Pons (tissue), 1 donor: ENCODE measurements at regions not wholly inside any gene's neighbourhood (a gene's known extent, or its start where the extent isn't known, plus 50 kb on each side); places are given as distances from the start of the nearest gene placed in this dataset.

Experiments used
- DNase-seq: peaks from one replicate; pipeline ENCODE4 v3.0.0-alpha.2; 2016; ENCODE audit warnings: low spot score

DNA sequence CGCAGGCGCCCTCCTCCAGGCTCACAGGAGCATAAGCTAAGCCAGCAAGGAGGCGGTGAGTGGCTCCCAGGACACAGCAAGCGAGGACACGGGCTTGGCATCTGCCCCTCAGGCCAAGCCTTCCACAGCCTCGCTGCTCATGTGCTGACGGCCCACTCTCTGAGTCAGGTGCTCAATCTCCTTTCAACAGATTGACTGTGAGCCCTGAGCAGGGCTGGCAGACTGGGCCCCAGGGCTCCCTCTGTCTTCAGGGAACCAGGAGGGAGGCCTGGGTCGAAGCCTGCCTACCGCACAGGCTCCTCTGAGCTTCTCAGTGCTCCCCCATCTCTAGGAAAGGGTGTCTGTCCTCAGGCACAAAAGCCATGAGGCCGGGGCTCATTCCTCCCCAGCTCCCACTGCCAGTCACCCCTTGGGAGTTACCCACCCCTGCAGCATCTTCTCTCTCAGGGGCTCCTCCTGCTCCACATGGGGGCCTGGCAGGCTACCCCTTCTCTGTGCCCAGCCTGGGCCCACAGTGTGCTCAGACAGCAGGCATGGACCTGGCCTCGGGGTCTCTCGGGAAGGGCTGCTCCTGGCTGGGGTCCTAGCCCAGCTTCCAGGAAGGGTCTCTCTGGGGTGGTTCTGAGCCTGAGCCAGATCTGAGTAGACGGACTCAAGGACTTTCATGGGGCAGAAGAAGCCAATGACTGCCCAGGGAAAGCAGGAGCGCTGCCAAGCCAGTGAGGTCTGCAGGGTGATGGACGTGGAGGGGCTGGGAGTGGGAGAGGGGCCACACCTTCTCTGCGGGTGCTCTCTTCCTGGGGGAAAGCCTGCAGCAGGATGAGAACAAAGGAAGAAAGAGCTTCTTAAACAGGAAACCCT is 138.0 kb upstream of the GPC1 start:
- DNase-seq: no peak

DNA sequence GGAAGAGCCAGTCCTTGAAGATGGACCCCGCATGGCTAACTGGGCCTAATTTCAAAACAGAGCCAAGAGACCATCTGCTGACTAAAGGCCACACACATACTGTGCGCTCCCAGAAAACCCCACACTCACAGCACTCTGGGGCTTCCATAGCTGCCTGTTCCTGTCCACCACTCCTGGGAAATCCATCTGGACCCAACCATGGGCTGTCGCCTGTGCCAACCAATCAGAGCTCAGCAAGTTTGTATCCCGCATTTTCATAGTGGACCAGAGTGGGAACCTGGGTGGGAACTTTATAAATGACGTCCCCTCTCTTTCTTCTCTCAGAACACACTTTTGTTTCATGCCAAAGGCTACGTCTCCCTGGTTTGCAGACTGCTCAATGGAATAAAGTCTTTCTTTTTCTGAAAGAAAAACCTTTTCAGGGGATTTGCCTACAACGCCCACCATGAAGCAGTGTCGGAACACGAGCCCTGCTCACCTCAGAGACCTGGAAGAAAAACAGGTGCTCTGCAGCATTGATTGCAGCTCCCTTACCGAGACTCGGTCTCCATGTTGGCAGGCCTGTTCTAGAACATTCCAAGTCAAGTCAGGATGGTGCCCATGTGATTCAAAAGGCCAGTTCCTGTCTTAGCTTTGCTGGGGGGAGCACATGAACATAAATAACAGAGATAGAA is 137.2 kb upstream of the GPC1 start:
- DNase-seq: no peak

DNA sequence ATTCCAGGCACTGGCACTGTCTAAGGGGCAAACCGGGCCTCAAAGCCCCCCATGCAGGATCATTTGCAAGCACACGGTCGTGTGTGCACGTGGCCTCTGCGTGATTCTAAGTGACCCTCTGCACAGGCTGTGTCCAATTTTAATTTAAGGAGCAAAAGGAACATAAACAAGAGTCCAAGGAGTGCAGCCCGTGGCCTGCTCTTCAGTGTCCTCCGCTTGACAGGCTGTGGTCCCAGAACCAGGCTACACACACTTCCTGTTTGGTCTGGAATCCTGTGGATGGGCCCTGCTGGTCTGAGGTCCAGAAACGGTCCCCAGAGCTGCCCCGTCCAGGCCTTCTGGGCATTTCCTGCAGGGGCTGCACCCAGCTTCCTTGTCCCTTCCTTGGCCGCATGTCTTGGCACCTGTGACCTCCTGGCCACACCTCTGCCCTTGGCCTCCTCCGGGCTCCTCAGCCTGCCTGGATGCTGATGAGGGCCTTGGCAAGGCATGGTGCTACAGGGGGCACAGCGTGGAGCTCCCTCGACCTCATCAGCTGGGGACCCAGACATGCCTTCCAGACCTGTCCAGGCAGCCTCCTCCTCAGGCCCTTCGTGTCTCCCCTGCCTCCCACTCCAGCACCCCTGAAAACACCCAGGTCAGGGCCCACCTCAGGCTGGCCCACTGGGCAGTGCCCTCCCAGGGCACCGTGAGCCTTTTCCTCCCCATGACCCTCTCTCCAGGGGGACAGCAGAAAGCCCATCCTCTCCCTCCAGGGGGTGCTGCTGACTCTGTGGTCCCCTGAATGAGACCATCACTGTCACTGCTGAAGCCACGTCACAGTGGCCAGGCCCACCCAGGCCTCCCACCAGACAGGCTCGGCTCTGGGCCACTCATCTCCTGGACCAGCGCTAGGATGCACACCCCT is 136.4 kb upstream of the GPC1 start:
- DNase-seq: no peak

DNA sequence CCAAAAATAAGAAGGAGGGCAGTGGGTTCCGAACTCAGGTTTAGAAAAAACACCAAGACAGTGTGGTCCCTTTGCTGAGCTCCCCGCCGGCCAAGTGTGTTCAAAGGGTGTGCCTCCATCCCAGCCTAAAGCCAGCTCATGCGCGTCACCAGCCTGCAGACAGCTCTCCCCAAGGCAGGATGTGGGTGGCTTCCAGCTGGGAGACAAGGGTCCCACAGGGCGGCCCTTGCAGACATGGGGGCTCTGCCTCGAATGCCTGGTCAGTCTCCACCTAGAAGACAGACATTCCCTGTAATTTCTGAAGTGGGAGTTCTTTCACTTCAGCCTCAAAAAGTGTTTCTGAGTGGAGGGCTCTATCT is 135.8 kb upstream of the GPC1 start:
- no peak for DNase-seq

DNA sequence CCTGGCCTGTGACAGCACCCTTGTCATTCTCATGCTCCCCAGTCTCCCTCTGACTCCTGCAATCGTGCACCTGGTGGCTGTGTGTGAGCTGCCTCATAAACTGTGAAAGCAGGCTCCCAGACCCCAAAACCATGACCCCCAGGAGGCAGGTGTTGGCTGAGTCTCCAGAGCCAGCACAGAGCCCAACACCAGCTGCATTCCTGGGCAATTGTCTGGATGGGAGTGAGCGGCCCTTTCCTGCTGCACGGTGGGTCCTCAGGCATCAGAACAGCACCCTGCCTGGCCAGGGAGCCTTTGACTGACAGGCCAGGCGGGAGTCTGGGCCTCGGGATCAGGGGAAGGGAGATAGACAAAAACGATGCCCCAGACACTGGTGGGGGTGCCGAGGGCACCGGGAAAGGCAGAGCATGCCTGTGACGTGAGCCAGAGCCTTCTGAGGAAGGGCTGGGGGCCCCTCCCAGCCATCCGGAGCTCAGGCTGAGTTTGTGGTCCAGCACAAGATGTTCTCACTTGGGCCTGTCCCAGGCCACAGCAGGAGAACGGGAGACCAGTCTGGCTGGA is 135.1 kb upstream of the GPC1 start:
- DNase-seq: no peak

DNA sequence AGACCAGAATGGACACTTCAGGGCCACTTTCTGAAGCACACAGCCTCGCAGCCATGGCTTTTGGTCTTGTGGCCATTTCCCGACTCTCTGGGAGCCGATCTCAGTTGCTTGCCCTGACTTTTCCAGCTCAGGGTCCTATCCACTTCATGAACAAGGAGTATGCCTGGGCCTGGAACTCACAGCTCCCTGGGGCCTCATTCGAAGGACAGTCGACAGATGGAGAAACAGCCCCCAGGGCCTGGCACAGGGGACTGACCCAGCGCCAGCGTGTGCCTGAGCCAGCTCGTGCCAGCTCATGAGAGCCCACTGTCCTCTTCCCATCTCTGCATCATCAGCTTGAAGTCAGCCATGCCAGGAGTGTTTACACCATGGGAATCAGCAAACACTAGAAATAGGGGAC is 134.6 kb upstream of the GPC1 start:
- no peak for DNase-seq

DNA sequence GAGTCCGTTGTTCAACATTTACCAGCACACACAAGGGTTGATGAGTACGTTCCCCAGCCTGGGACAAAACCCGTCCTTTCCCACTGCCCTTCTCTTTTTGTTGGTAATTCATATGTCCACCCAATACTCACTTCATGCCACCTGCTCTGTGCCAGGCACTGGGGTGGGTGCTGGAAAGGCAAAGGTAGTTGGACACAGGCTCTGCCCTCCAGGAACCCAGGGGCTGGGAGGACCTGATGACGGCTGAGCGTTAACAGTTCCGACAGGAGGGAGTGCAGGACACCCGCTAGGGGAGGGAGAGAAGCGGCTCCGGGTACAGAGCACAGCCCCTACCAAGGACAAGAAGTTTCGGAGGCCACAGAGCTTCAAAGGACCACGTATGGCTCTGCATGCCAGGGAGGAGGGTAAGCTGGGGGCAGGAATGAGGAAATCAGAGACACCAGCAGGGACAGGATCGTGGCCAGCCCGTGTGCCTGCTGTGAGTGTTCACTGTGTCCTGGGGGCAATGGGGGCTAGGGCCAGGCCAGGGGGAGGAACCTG is 134.1 kb upstream of the GPC1 start:
- no peak for DNase-seq

DNA sequence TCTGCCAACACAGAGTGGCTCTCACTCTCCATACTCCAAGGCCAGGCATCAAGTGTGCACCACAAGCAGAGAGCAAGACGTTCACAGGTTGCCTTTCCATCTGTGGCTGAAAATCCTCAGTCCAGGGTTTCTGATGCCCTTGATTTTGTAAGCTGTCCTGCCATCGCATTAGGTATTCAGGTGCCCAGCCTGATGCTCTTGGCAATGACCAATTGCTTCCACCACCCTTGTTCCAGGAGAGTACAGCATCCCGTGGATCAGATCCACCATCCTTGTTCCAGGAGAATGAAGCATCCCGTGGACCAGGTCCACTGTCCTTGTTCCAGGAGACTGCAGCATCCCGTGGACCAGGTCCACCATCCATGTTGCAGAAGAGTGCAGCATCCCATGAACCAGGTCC is 133.4 kb upstream of the GPC1 start:
- DNase-seq: no peak

DNA sequence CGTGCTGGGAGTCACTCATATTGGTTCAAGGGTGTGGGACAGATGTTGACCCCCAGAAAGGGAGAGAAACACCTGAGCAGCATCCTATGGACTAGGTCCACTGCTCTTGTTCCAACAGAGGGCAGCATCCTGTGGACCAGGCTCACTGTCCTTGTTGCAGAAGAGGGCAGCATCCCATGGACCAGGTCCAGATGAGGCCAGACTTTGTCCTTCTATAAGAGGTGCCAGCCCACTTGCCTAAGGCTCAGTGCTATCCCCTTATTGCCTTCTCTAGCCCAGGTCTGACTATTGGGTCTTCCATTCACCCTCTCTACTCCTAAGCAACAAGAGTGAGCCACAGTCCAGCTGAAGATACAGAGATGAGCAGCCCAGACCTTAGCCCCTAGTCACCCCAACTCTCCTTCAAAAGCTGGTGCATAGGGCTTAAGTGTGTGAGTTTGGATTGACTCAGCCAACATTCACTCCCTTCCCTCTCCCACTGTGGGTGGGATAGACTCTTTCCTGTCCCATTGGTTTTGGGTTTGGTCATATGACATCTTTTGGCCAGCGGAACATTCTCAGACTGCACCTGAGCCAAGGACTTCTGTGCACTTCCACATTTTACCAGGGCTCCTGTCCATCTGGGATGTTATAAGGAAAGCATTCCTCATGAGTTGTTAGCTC is 132.4 kb upstream of the GPC1 start:
- no peak for DNase-seq

DNA sequence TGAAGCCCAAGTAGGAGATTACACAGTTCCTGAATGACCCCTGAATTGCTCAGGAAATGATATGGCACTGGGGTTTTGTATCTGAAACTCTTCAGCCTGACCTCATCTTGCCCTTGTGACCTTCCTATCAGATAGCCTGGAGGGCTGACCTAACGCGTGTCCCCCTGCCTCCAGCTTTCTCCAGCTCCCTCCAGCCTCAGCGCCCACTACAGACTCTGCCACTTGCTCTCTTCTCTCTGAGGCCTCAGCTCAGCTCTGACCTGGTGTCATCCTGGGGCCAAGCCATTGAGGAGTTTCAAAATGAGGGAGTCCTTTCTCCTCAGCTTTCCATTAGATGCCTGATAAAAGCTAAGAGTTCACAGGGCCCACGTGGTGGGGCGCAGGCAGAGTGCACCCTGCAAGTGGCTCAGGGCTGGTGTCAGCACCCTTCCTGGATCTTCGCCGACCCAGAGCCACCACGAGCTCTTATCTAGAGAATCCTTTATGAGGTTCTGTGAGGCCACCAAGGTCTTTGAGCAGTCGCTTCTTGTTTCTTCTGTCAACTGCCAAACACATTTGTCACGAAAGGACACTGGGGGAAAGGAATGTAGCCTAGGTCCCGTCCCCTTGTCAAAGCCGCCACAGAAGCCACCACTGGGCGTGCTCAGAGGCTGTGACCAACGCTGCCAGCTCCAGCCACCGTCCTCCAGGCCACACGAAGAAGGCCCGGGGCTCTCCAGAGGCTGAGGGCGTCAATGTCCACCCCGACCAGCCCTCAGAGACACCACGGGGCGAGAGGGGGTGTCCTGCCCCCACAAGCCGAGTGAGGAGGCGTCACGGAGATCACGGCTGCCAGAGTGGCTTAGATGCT is 131.3 kb upstream of the GPC1 start:
- no peak for DNase-seq

DNA sequence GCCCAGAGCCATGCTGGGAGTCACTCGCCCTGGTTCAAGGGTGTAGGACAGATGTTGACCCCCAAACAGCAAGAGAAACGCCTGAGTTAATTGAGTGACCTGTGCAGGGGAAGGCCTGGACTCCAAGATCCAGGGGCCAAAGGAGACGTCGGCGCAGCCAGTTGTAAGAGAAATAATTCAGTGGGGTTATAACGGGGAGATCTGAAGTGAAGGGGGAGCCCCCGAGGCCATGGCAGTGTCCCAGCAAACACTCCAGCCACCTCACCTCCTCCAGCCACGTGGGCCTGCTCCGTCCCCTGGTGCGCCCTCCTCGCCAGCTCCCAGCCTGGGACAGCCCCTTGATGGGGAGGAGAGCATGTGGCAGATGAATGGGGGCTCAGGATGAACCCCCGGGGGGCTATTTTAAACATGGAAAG is 130.7 kb upstream of the GPC1 start:
- no peak for DNase-seq

DNA sequence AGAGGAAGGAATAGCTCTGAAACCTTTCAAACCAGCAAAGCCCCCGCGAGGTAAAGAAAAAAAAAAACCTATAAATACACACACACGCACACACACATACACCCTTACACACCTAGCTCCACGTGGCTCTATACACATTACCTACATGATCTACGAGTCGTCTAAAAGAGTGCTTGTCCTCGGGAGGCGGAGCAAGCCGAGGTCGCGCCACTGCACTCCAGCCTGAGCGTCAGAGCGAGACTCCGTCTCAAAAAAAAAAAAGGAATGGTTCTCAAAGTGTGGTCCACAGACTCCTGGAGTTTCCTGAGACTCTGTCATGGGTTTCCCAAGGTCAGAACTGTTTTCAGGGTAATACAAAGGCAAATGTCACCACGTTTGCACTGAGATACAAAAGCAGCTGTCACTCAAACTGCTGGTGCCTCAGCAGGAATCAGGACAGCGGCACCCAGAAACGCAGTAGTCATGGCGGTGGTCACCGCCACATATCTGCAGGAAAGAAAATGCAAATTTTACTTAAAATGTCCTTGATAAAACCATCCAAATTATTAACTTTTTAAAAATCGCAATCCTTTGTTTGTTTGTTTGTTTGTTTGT is 130.0 kb upstream of the GPC1 start:
- no peak for DNase-seq

DNA sequence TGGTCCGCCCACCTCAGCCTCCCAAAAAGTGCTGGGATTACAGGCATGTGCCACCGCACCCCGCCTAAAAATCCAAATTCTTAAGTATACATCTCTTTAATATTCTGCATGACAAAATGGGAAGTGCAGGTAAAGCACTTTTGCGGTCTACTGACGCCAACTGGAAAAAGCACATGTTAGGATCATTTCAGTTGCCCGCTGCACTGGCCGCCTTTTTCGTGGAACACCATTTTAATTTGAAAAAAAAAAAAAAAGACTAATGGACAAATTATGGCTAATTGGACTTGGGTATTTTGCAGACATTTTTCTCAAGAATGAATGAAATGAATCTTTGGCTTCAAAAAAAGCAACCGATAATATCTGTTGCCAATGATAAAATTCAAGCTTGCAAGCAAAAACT is 129.3 kb upstream of the GPC1 start:
- no peak for DNase-seq

DNA sequence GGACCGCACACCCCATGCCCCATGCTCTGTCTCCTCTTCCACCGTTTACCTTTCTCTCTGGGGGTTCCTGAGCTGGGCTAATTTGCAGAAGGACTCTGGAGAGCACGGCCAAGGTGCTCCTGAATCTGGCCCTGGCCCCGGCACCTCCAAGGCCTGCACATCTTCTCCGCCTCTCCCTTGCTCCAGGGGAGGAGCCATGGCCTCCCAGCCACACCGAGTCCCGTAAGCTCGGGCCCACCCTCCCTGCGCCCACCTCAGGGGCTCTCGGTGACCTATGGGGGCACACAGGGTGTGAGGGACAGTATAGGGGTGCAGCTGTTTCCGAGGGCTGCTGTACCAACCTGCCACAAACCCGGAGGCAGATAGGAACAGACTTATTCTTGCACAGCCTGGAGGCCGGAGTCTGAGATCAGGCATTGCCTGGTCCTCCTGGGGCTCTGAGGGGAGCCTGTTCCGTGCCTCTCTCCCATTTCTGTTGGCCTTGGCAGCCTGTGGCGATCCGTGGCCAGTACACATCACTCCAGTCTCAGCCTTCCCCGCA is 127.3 kb upstream of the GPC1 start:
- no peak for DNase-seq

DNA sequence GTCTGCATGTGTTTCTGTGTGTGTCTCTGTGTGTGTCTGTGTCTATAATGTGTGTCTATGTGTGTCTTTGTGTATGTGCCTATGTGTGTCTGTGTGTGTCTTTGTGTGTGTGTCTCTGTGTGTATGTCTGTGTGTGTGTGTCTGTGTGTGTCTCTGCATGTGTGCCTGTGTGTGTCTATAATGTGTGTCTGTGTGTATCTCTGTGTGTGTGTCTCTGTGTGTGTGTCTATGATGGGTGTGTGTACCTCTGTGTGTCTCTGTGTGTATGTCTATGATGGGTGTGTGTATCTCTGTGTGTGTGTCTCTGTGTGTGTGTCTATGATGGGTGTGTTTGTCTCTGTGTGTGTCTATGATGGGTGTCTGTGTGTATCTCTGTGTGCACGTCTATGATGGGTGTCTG is 126.2 kb upstream of the GPC1 start:
- DNase-seq: no peak

DNA sequence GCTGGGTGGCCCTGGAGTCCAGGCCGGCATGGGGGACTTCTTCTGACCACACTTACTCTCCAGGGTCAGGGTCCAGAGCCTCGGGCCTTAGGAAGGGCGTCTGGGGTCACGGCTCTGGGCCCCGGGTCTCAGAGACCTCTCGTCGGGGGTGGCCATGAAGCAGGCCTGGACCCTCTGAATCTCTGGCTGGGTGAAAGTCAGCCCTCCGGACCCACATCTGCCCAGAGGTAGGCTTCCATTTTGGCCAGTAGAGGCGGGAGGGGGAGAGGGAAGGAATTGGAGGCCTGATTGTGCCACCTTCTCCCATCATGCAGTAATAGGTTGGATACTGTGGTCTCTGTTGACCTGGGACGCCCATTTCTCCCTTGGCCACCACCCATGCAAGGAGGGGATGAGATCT is 125.3 kb upstream of the GPC1 start:
- no peak for DNase-seq

DNA sequence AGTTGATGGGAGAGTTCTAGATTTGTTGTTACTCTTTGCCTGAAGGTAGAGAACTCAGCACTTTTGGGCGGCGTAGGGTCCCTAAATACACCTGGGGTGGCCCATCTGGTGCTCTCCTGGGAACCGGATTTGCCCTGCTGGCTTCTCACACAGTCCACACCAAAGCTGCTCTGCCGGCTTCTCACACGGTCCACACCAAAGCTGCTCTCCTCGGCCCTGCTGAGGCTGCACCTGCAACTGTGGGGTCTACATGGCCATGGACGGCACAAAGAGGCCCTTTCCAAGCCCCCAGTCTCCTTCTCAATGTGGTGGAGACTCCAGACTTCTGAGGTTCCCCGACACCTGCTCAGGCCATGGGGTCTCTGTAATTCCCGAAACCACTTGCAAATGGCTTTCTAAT is 124.8 kb upstream of the GPC1 start:
- no peak for DNase-seq

DNA sequence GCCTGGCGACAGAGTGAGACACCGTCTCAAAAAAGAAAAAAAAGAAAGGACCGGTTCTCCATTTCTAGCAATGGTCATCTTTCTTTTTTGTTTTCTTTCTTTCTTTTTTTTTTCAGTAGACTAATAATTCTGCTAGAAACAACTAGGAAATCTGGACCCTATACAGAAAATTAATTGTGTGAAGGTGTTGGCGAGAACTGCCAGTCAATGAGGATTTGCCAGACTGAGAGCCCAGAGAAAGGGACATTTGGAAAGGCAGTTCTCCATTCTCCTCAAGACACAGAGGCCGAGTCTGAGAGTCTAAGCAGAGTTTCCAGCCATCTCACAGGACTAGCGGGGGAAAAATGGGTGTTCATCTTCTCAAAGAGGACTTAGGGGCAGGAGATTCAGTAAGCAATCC is 123.6 kb upstream of the GPC1 start:
- no peak for DNase-seq

DNA sequence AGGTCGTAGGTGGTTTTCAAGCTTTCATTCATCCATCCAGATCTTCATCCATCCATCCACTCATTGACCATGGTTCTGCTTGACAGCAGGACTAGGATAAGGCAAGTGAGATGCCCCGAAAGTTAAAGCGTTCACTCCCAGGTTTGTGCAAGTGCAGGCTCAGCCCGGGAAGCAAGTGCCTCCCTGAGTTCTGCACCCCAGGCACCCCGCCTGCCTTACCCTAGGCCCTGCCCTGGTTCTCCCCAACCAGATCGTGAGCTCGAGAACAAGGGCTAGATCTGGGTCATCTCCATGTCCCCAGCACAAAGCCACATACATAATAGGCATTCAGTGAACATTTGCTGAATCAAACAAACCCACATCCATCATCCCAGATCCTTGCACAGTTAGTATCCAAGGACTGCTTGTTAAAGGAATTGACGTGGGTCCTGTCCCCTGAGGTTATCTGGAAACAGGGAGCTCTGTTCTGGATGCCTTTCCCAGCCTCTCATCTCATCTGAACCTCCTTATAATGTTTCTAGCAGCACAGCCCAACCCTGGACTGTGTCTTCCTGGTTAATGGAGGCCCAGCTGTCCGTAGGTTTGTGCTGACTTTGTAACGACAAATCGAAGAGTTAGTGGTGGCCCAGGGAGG is 116.1 kb upstream of the GPC1 start:
- DNase-seq: no peak

DNA sequence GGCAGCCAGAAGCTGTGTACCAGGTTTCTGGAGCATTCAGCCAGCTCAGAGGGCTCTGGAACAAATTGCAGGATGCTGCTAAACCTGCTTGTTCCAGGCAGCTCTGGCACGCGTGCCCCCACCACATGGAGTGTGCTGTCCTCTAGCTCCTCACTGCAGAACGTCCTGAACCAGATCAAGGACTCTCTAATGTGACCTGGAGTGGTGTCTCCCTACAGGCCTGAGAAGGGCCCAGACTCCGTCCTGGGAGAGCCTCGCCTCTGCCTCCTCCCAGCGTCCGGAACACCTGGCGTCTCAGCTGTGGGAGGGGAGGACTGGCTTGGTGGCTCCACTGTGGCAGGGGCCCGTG is 115.6 kb upstream of the GPC1 start:
- DNase-seq: no peak
